ENCODE measurements at regions not wholly inside any gene's neighbourhood (a gene's known extent, or its start where the extent isn't known, plus 50 kb on each side); places are given as distances from the start of the nearest gene placed in this dataset.

DNA sequence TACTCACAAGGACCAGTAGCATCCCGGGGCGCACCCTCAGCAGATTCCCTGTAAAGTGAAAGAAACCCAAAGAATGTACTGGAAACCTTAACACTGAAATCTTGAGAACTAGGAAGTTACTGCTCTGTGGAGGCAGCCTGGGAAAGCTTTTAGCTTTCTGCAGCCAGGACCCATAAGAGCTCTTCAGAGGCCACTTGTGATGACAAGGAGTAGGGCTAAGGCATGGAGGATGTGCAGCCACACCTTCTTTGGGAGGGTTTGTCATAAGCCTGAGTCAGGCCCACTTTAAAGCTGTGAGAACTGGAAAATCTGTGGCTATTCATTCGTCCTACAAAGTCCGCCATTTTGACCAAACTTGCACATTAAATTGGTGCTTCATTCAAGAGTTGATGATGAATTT lies 291.1 kb upstream of the TLE4 start:
- no peak for DNase-seq (ENCODE audit: extremely low read depth in 1 of 2, low read depth in 1 of 2)

- DNase-seq (ENCODE audit: extremely low read depth in 1 of 2, low read depth in 1 of 2), result no peak
Observed at GRCh38 chr9:79284081-79284480, 287.7 kb upstream of the TLE4 start.

- DNase-seq (ENCODE audit: extremely low read depth in 1 of 2, low read depth in 1 of 2), result no peak
Observed at GRCh38 chr9:79286992-79287707, 284.6 kb upstream of the TLE4 start.

DNA sequence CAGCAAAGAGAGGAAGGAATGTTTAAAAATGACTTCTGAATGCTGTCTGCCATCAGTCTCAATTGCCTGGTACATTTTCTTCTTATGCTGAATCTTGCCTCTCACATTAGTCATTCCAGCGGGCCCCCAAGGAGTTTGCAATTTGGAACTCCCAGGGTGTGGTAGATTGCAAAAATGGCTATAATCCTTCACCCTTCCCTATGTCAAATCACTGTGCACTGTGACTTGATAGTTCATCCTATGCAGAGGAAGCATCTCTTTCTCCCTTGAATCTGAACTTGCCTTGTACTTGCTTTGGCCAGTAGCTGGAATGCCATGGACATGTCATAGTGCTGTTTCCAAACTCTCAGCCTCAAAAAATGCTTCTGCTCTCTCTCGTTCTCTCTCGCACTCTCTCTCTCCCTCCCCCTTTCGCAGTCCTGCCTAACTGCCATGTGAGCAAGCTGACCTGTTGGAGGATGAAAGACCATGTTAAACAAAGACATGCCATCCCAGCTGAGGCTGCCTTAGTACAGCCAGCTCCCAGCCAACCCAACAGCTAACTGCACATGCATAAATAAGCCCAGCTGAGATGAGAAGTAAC lies 284.0 kb upstream of the TLE4 start:
- no peak for DNase-seq (ENCODE audit: extremely low read depth in 1 of 2, low read depth in 1 of 2)

DNA sequence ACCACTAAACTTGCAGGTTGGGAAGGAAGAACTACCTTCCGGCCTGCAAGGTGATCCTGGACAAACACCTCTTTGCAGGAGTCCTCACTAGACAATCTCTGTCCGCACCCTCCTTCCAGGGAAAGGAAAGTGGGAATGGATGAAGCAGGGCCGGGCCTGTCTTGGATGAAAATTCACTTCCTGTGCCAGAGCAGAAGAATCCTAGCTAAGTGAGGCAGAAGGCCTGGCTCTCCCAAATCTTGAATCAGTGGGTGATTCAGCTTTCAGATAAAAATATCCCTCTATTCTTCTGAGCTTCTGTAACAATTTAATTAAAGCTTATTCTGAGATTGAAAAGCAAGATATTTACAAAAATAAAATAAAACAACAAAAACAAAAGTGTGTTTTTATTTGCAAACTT lies 281.9 kb upstream of the TLE4 start:
- no peak for DNase-seq (ENCODE audit: extremely low read depth in 1 of 2, low read depth in 1 of 2)

GRCh38 chr9:79292731-79293280 lies 279.0 kb upstream of the TLE4 start:
- no peak for DNase-seq (ENCODE audit: extremely low read depth in 1 of 2, low read depth in 1 of 2)

- DNase-seq (ENCODE audit: extremely low read depth in 1 of 2, low read depth in 1 of 2), result no peak
Observed at GRCh38 chr9:79300068-79300467, 271.7 kb upstream of the TLE4 start.

- DNase-seq (ENCODE audit: extremely low read depth in 1 of 2, low read depth in 1 of 2), result no peak
Observed at GRCh38 chr9:79301085-79301484, 270.7 kb upstream of the TLE4 start.

GRCh38 chr9:79301551-79302391 lies 270.0 kb upstream of the TLE4 start:
- DNase-seq (ENCODE audit: extremely low read depth in 1 of 2, low read depth in 1 of 2), result no peak

GRCh38 chr9:79302569-79302968 lies 269.2 kb upstream of the TLE4 start:
- no peak for DNase-seq (ENCODE audit: extremely low read depth in 1 of 2, low read depth in 1 of 2)

GRCh38 chr9:79308012-79308411 lies 263.8 kb upstream of the TLE4 start:
- DNase-seq (ENCODE audit: extremely low read depth in 1 of 2, low read depth in 1 of 2), result no peak

DNA sequence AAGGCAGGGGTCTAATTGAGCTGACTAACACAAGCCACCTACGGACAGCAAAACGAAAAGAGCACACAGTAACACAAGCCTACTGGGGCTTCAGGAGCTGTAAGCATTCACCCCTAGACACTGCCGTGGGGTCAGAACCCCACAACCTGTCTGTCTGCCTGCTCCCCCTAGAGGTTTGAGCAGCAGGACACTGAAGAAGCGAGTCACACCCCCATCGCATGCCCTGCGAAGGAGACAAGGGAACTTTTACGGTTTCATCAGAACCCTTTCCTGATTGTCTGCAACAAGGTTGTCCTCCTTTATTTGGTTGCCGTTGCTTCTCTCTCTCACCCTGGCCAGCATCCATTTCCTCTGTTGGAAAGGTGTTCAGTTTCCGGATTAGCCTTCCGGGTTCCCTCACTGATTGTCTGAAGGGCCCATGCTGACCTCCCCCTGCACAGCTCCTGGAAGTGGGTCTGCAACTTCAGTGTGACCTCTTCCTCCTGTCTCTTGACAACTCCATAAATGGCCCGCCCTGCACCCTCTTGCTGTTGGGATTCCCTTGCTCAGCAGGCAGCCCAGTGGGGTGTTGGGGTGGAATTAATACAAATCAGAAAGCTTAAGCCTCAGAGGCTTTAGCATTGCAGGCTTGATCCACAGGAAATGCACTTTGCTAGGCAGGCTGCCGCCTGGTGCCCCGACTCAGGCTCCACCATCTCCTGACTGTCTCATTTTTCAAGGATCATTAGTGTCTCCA lies 258.9 kb upstream of the TLE4 start:
- DNase-seq (ENCODE audit: extremely low read depth in 1 of 2, low read depth in 1 of 2), result no peak

- no peak for DNase-seq (ENCODE audit: extremely low read depth in 1 of 2, low read depth in 1 of 2)
Observed at GRCh38 chr9:79325501-79325900, 246.3 kb upstream of the TLE4 start.

DNA sequence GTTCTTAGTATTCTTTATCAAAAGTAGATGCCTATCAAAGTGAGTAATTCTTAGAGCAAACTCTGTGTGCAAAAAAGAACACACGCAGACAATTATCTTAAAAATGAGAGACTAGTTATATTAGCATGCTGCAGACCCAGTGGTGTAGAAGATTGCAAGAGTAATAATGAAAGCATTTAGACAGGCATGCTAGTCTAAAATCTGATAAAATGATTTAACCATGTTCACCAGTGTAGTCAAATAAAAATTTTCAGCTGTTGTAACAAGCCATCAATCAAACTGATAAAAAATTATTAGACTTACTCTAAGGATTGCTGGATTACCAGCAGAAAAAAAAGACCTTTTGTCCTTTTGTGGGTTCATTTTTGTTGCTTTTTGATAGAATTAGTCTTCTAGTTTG lies 241.9 kb upstream of the TLE4 start:
- DNase-seq (ENCODE audit: extremely low read depth in 1 of 2, low read depth in 1 of 2), result no peak

DNA sequence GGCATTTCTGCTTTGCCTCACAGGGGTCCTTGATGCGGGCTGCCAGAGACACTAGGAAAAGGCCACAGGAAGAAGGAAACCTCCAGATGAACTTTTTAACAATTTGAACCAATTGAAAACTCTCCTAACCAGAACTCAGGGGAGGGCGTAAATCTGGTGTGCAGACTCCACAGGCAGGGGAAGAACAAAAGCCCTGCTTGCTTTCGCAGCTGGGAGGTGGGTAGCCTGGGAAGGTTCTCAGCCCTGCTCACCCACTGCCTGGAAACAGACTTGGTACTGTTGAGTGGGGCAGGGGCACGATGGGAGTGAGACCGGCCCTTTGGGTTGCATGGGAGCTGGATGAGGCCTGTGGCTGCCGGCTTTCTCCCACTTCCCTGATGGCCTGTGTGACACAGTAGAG lies 237.8 kb upstream of the TLE4 start:
- no peak for DNase-seq (ENCODE audit: extremely low read depth in 1 of 2, low read depth in 1 of 2)

- no peak for DNase-seq (ENCODE audit: extremely low read depth in 1 of 2, low read depth in 1 of 2)
Observed at GRCh38 chr9:79334711-79335110, 237.1 kb upstream of the TLE4 start.

GRCh38 chr9:79335987-79336386 lies 235.8 kb upstream of the TLE4 start:
- DNase-seq (ENCODE audit: extremely low read depth in 1 of 2, low read depth in 1 of 2), result no peak

DNA sequence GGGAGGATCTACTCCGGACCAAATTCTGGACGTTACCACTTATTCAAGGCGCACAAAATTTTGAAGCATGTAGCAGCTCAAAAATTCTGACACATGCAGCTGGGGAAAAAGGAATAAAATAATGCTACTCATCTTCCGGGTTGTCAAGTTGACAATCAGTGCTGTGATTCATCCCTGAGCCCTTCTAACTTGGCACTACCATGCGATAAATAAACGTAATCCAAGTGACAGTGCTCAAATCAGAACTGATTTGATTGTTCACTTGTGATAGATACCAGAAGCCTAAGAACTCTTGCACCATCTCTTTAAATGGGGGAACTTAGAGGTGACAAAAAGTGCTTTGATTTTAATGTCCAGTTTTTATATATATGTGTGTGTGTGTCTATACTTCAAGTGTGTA lies 230.2 kb upstream of the TLE4 start:
- DNase-seq (ENCODE audit: extremely low read depth in 1 of 2, low read depth in 1 of 2), result no peak

DNA sequence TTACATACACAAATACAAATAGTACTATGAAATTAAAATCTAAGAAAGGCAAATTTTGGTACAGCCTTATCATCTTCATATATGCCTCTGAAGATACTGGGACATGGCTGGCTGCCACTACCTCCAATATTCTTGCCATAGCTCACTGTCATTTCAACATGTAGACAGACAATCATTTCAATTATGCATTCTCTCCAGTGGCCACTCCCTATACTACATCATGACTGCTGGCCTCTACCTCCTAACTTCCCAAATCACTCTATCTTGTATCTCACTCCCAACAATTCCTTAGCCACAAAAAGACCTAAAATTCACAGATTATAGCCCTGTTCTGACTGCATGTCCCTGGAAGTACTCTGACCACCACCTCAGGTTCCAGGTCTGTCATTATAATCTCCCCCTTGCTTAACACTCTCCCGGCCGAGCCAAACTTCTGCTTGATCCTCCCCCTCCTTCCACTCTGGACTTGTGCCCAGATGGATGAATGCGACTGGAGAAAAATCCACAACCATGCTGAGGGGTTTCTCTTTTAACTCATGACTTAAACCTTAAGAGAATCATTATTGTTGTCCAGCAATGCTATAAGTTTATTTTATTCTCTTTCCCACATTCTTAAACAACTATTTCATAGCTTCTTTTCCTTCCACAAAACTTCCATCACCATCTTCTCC lies 225.3 kb upstream of the TLE4 start:
- no peak for DNase-seq (ENCODE audit: extremely low read depth in 1 of 2, low read depth in 1 of 2)

DNA sequence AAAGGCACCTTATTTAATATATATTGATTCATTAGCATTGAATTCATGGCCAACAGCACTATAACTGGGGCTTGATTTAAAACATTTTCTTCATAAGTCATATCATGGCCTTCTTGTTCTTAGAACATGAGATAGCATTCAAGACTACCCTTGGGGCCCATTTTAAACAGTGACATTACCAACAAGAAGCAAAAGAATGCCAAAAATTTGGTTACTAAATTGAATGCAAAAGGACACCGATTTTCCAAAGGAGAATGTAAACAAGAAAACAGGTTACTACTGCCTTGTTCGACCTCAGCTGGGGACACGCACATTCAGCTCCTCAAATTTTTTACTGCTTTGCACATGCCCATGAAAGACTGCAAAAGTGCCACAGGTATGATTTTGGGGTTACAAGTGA lies 219.4 kb upstream of the TLE4 start:
- no peak for DNase-seq (ENCODE audit: extremely low read depth in 1 of 2, low read depth in 1 of 2)
